AG09309 (cell line): ENCODE measurements at regions not wholly inside any gene's neighbourhood (a gene's known extent, or its start where the extent isn't known, plus 50 kb on each side); places are given as distances from the start of the nearest gene placed in this dataset.

Source experiments
- DNase-seq: peaks from one replicate; pipeline ENCODE4 v3.0.0-alpha.2; 2010; ENCODE audit warnings: low read depth
- H3K4me3 ChIP-seq: 2 replicates; pipeline ENCODE4 v1.5.1; 2011; ENCODE audit warnings: mild to moderate bottlenecking, low read depth, low read length, moderate library complexity; ENCODE audit not compliant: control insufficient read depth
- CTCF ChIP-seq: IDR thresholded peaks from 2 replicates; pipeline ENCODE4 v1.5.1; 2011; ENCODE audit warnings: mild to moderate bottlenecking, low read depth, low read length, inconsistent platforms; ENCODE audit not compliant: insufficient read depth, control insufficient read depth; ENCODE audit errors: missing control alignments

GRCh38 chr4:174045381-174045780 lies 238.1 kb downstream of the FBXO8 start:
- no peak for DNase-seq
- no peak overlapping the region for H3K4me3 ChIP-seq
- TF ChIP-seq CTCF: no peak

GRCh38 chr4:174041555-174042105 lies 241.8 kb downstream of the FBXO8 start:
- no peak for TF ChIP-seq CTCF
- DNase-seq: no peak
- no peak overlapping the region for H3K4me3 ChIP-seq

- no peak for DNase-seq
- no peak overlapping the region for H3K4me3 ChIP-seq
- no peak for TF ChIP-seq CTCF
Observed at GRCh38 chr4:174040287-174040686, 243.2 kb downstream of the FBXO8 start.

GRCh38 chr4:174038481-174038880 lies 245.0 kb downstream of the FBXO8 start:
- DNase-seq: no peak
- no peak overlapping the region for H3K4me3 ChIP-seq
- no peak for TF ChIP-seq CTCF

- DNase-seq: no peak
- no peak for TF ChIP-seq CTCF
- no peak overlapping the region for H3K4me3 ChIP-seq
Observed at GRCh38 chr4:174037631-174038030, 245.8 kb downstream of the FBXO8 start.

GRCh38 chr4:174037049-174037448 lies 246.4 kb downstream of the FBXO8 start:
- TF ChIP-seq CTCF: no peak
- DNase-seq: no peak
- no peak overlapping the region for H3K4me3 ChIP-seq

- DNase-seq: no peak
- no peak for TF ChIP-seq CTCF
- no peak overlapping the region for H3K4me3 ChIP-seq
Observed at GRCh38 chr4:174036576-174036975, 246.9 kb downstream of the FBXO8 start.
